22Rv1 (cell line): ENCODE measurements at regions not wholly inside any gene's neighbourhood (a gene's known extent, or its start where the extent isn't known, plus 50 kb on each side); places are given as distances from the start of the nearest gene placed in this dataset.

Experiments
- ZFX ChIP-seq: fragments of 450-650 bp; IDR thresholded peaks from 2 replicates; pipeline ENCODE4 v1.6.1; 2017; ENCODE audit warnings: antibody characterized with exemption, borderline replicate concordance
- TF ChIP-seq, protein P1 (sequence below): fragments of 450-650 bp; IDR thresholded peaks from 2 replicates; pipeline ENCODE4 v1.5.1; 2017; ENCODE audit warnings: mild to moderate bottlenecking

- TF ChIP-seq, protein P1, sequence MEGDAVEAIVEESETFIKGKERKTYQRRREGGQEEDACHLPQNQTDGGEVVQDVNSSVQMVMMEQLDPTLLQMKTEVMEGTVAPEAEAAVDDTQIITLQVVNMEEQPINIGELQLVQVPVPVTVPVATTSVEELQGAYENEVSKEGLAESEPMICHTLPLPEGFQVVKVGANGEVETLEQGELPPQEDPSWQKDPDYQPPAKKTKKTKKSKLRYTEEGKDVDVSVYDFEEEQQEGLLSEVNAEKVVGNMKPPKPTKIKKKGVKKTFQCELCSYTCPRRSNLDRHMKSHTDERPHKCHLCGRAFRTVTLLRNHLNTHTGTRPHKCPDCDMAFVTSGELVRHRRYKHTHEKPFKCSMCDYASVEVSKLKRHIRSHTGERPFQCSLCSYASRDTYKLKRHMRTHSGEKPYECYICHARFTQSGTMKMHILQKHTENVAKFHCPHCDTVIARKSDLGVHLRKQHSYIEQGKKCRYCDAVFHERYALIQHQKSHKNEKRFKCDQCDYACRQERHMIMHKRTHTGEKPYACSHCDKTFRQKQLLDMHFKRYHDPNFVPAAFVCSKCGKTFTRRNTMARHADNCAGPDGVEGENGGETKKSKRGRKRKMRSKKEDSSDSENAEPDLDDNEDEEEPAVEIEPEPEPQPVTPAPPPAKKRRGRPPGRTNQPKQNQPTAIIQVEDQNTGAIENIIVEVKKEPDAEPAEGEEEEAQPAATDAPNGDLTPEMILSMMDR, result no peak
- no peak for TF ChIP-seq ZFX
Observed at GRCh38 chr5:33281431-33281843, 159.3 kb upstream of the TARS1 start.
